LNCAP (cell line): ENCODE measurements at regions not wholly inside any gene's neighbourhood (a gene's known extent, or its start where the extent isn't known, plus 50 kb on each side); places are given as distances from the start of the nearest gene placed in this dataset.

ENCODE experiments used
- TF ChIP-seq, protein P1 (sequence below): fragments of 450-650 bp; IDR thresholded peaks from 2 replicates; pipeline ENCODE4 v1.5.1; 2017; ENCODE audit warnings: mild to moderate bottlenecking

DNA sequence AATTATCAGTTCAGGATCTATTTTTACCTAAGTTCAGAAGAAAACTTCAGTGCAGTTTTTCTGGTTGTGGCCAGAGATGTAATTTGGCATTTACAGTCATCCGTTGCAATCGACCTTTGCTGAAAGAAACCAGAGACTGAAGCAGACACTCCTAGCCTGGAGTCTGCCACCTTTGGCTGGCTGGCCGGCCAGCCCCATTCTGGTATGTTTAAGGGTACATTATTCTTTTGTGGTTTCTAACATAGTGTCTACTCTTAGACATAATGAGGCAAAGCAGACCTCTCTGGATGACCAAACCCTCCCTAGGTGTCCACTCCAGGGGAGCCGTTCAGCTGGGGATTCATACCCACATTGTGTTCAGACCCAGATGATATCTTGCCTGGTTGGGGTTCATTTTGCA lies 275.9 kb upstream of the TPM1 start:
- TF ChIP-seq, protein P1, sequence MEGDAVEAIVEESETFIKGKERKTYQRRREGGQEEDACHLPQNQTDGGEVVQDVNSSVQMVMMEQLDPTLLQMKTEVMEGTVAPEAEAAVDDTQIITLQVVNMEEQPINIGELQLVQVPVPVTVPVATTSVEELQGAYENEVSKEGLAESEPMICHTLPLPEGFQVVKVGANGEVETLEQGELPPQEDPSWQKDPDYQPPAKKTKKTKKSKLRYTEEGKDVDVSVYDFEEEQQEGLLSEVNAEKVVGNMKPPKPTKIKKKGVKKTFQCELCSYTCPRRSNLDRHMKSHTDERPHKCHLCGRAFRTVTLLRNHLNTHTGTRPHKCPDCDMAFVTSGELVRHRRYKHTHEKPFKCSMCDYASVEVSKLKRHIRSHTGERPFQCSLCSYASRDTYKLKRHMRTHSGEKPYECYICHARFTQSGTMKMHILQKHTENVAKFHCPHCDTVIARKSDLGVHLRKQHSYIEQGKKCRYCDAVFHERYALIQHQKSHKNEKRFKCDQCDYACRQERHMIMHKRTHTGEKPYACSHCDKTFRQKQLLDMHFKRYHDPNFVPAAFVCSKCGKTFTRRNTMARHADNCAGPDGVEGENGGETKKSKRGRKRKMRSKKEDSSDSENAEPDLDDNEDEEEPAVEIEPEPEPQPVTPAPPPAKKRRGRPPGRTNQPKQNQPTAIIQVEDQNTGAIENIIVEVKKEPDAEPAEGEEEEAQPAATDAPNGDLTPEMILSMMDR: no peak

DNA sequence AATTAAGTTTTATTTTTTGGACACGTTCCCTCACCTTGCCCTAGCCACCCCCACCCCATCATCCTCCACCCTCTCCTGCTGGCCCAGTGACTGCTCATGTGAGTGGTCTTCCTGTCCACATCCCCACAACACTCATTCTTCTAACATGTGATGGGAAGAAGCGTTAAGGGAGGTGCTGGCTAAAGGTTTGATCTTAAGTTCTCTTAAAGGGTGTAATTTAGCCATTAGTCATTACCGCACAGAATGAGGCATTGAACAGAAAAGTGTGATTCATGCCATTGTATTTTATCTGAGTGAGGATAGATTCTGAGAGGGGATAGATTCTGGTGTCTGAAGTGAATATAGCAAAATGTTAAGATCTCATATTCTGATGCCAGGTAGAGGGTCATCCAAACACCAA lies 272.9 kb upstream of the TPM1 start:
- TF ChIP-seq, protein P1: no peak

DNA sequence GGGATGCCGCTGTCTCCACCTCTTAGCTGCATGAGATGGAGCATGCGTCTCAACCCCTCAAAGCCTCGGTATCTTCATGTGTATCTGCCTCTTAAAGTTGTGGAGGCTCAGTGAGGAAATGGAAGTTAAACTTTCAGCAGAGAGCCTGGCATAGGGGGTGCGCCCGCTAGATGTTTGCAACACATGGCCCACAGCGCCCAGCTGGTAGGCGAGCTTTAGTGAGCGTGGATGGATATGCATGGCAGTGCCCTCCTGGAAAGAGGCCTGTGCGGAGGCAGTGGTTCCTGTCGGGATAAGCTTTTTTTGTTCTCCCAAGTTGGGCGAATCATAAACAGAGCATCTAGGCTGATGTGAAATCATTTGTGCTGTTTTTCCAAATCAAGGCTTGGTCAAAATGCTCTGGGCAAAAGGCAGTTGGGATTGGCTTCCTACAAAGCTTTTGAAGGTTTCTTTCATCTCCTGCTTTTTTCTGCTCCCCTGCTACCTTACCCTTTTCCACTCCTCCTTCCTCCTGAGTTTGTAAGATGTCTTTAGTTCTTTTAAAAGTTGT lies 272.4 kb upstream of the TPM1 start:
- TF ChIP-seq, protein P1: no peak

DNA sequence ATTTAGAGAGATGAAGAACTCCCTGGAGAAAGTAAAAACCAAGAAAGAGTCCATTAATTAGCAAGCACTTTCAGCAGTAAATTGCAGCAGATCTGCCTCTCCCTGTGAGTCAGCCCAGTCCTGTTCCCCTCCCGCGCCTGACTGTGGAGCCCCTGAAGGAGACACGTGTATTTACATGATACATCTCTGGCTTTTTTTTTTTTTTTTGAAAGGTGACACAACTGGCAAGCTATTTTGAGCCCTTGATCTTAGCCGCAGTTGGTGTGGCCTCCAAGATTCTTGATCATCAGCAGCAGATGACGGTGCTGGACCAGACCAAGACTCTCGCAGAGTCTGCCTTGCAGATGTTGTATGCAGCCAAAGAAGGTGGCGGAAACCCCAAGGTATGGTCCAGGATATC lies 271.8 kb upstream of the TPM1 start:
- TF ChIP-seq, protein P1: no peak

DNA sequence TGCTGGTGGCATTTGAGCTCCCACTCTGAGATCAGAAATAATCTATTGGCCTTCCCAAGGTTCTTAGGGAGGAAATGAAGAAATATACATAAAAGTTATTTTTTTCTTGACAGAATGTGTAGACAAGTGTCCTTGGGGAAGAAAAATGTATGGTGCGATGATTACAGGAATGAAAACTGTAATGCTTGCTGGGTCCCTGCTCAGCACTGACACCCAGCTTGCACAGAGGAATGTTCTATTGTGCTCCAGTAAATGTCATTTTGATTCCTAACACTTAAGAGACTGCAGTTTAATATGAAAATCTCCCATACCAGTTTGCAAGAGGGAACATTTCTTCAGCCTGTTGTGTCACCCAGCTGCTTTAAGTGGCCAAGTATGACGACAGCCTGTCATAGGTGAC lies 271.3 kb upstream of the TPM1 start:
- TF ChIP-seq, protein P1: no peak

DNA sequence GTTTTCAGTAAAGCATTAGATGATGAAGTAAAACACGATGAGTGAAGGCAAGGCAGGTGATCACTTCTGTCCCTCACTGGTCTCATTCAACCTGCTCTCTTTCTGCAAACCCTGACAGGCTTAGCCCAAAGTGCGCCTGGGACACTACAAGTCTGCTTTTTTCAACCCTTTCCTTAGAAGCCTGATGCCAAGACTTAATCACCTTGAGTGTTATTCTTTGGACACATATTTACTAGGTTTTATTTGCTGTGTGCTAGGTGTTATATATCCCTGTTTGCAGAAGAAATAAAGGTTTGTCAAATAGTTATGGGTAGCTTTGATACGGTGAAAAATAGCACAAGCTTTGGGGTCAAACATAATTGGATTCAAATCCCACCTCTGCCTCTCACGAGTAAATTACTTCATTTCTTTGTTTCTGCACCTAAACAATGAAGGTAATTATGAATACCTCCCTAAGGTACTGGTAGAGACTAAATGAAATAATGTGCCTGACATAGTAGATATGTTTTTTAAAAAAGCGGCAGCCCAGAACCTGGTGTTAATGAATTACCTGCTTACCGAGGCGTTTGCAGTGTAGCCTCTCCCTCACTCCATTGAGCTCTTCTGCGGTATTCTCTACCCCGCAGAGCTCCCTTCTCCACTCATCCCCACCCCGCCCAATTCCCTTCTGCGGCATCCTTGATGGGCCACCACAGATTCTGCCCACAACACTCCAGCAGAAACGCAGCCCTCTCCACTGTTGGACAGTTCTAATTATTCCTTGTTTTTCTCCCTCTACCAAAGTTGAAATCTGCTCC lies 269.0 kb upstream of the TPM1 start:
- TF ChIP-seq, protein P1: no peak

DNA sequence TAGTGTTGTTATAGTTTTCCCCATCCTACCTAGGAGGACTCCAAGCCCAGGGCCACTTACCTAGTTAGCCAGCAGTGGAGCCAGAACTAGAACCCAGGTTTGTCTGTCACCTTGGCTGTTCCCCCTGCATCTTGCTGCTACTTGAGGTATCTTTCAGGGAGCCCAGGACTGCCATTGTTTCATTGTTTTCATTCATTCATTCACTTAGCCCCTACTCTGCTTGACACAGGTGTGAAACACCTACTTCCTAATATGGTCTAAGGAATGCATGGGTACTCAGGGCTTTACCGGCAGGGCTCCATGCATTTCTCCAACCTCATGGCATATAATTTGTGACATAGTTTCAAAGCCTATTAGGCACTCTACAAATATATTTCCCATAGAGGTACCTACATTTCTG lies 266.6 kb upstream of the TPM1 start:
- TF ChIP-seq, protein P1: no peak
